ENCODE measurements at regions not wholly inside any gene's neighbourhood (a gene's known extent, or its start where the extent isn't known, plus 50 kb on each side); places are given as distances from the start of the nearest gene placed in this dataset.

DNA sequence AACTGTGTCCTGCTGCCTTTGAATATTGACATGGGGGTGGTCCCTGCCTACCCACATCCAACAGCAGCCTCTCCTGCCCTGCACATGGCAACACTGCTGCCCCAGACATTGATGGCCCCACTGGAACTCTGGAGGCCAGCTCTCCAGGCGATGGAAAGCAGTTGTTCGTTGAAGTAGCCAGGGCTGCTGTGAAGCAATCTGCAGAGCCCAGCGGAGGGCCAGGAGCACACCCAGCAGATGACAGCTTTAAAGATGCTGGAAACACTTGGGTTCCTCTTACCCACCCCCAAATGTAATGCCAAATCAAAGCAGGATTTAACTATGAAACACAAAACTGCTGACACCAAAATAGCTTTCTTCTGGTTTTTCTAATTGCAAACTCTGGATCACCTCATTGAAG, 165.6 kb upstream of the NAV2 start:
- TF ChIP-seq BHLHE40 (IDR thresholded peaks at IDR 0.05; ENCODE audit: low read depth, low read length) = no peak
- no peak for TF ChIP-seq MXI1 (IDR thresholded peaks at IDR 0.05; ENCODE audit: borderline replicate concordance, low read depth, low read length)
- TF ChIP-seq SMC3 (IDR thresholded peaks at IDR 0.05; ENCODE audit: low read depth, low read length) = no peak
- TF ChIP-seq MAFK (IDR thresholded peaks at IDR 0.05; ENCODE audit: low read depth, low read length) = no peak
- no peak for TF ChIP-seq MAZ (IDR thresholded peaks at IDR 0.05; ENCODE audit: borderline replicate concordance, low read depth, low read length)
- no peak for TF ChIP-seq RFX5 (IDR thresholded peaks at IDR 0.05; ENCODE audit: low read depth, low read length)
- TF ChIP-seq, protein P1, sequence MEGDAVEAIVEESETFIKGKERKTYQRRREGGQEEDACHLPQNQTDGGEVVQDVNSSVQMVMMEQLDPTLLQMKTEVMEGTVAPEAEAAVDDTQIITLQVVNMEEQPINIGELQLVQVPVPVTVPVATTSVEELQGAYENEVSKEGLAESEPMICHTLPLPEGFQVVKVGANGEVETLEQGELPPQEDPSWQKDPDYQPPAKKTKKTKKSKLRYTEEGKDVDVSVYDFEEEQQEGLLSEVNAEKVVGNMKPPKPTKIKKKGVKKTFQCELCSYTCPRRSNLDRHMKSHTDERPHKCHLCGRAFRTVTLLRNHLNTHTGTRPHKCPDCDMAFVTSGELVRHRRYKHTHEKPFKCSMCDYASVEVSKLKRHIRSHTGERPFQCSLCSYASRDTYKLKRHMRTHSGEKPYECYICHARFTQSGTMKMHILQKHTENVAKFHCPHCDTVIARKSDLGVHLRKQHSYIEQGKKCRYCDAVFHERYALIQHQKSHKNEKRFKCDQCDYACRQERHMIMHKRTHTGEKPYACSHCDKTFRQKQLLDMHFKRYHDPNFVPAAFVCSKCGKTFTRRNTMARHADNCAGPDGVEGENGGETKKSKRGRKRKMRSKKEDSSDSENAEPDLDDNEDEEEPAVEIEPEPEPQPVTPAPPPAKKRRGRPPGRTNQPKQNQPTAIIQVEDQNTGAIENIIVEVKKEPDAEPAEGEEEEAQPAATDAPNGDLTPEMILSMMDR (conservative IDR thresholded peaks at IDR 0.05; ENCODE audit: low read depth, low read length) = no peak
- TF ChIP-seq FOS (IDR thresholded peaks at IDR 0.05; ENCODE audit: low read depth, low read length) = no peak
- CTCF ChIA-PET = interaction anchor here (1.0 kb wide), 1 partner anchor 201 kb away, joined by 3 read pairs; no protein-coding TSS in a partner anchor
- Histone ChIP-seq H3K14ac (replicated peaks; ENCODE audit: low read depth, low read length) (no peak overlapping the region), H3K4me2 (ENCODE audit: low read depth, low read length) (no peak overlapping the region), H3K9me3 (ENCODE audit: control insufficient read depth, insufficient read depth, low read length) (no peaks in the 10 kb centered on the region), H2BK15ac (ENCODE audit: low read depth, low read length) (no peak overlapping the region), H4K91ac (ENCODE audit: insufficient read depth, low read depth, low read length) (no peak overlapping the region), H3K36me3 (ENCODE audit: control insufficient read depth, insufficient read depth, low read length) (no peaks in the 10 kb centered on the region), H2AFZ (replicated peaks; ENCODE audit: low read length, poor library complexity) (no peak overlapping the region), H3K27ac (ENCODE audit: insufficient read depth, low read length) (no peak overlapping the region), H2BK120ac (ENCODE audit: low read depth, low read length) (no peak overlapping the region), H3K18ac (ENCODE audit: low read depth, low read length) (no peak overlapping the region), H3K4me3 (ENCODE audit: insufficient read depth, low read depth, low read length) (no peak overlapping the region), H4K8ac (ENCODE audit: low read depth in 2 of 2, low read length in 2 of 2) (no peak overlapping the region), H2AK9ac (replicated peaks; ENCODE audit: low read depth, low read length, poor library complexity) (no peak overlapping the region), H3K4ac (ENCODE audit: low read depth, low read length) (no peak overlapping the region), H3K79me1 (ENCODE audit: low read depth in 1 of 2, low read length in 2 of 2) (no peaks in the 10 kb centered on the region), H3K9me1 (ENCODE audit: insufficient read depth, low read length) (no peaks in the 10 kb centered on the region; the same call in 1 of the 2 replicates), H2BK20ac (ENCODE audit: low read depth, low read length) (no peak overlapping the region), H3K4me1 (ENCODE audit: control insufficient read depth, insufficient read depth, low read length) (no peaks in the 10 kb centered on the region), H2AK5ac (ENCODE audit: low read depth, low read length) (no peak overlapping the region), H3K56ac (ENCODE audit: extremely low read depth, insufficient read depth, low read length) (no peak overlapping the region), H3K9ac (ENCODE audit: low read depth, low read length) (no peak overlapping the region), H2BK5ac (ENCODE audit: low read depth, low read length, poor library complexity, severe bottlenecking) (no peak overlapping the region), H3K23ac (ENCODE audit: low read depth, low read length) (no peak overlapping the region), H3K27me3 (ENCODE audit: control insufficient read depth, insufficient read depth, low read length) (peaks cover 66% of the 10 kb centered on the region), H4K5ac (ENCODE audit: low read depth, low read length) (no peak overlapping the region), H4K20me1 (ENCODE audit: insufficient read depth, low read length) (no peaks in the 10 kb centered on the region)
- no TSS peak for BruUV-seq (replicated peaks)
- dilution Hi-C loops (cut with HindIII; ENCODE audit: low sequenced_read_pairs, unreplicated experiment) = no loop called here
- DNase-seq (no peak), ATAC-seq (ENCODE audit: low read depth) (no peak)
- 100% methylated on average over 1 of the region's 3 CpGs; no CpG with 5 or more reads in 1 of the 2 experiments for WGBS, 2 experiments (ENCODE audit: extremely low coverage in 2 of 2, insufficient read length in 1 of 2)
- intact Hi-C loops (cut with micrococcal nuclease) = no loop called here
- in situ Hi-C loops (cut with MboI; ENCODE audit: low sequenced_read_pairs) = no loop called here
- POLR2A ChIA-PET (ENCODE audit: unreplicated experiment) = no interaction called here
